Left lung (tissue), 4 donors: ENCODE measurements at regions not wholly inside any gene's neighbourhood (a gene's known extent, or its start where the extent isn't known, plus 50 kb on each side); places are given as distances from the start of the nearest gene placed in this dataset.
A peak's percentile ranks its signal among the peaks of the same experiment; 100 is the strongest.

Experiments used
- ATAC-seq: fragments of 200-7000 bp; cut with Tn5 transposase; one replicate; pipeline ENCODE4 v1.9.1; 2020; ENCODE audit warnings: moderate library complexity
- DNase-seq, 4 donors: peaks; one replicate each; pipeline ENCODE4 v3.0.0-alpha.2; 2013 to 2020
- H3K27ac ChIP-seq, 2 donors: fragments of 200-600 bp; sonication (generic) in 1 of 2; one replicate each; pipeline versions ENCODE4 v1.5.0 to v1.8.0; 2020 to 2021
- H3K27me3 ChIP-seq, 2 donors: fragments of 200-600 bp; sonication (generic) in 1 of 2; one replicate each; pipeline versions ENCODE4 v1.5.0 to v1.8.0; 2020 to 2021
- H3K36me3 ChIP-seq, 2 donors: fragments of 200-600 bp; sonication (generic) in 1 of 2; one replicate each; pipeline versions ENCODE4 v1.5.0 to v1.8.0; 2020 to 2021
- H3K4me1 ChIP-seq, 2 donors: fragments of 200-600 bp; one replicate each; pipeline ENCODE4 v1.8.0; 2021
- H3K4me3 ChIP-seq, 2 donors: fragments of 200-600 bp; sonication (generic) in 1 of 2; one replicate each; pipeline versions ENCODE4 v1.5.0 to v1.8.0; 2020 to 2021; ENCODE audit warnings: mild to moderate bottlenecking in 1 of 2
- H3K9me3 ChIP-seq, 2 donors: fragments of 200-600 bp; sonication (generic) in 1 of 2; one replicate each; pipeline versions ENCODE4 v1.5.0 to v1.8.0; 2020 to 2021
- intact Hi-C, 2 donors: fragments of 100-400 bp; cut with DNase I; formaldehyde crosslinking; loops; one replicate each; pipeline versions ENCODE4 v1.11.2 to v1.14.2; 2022
- TF ChIP-seq, protein P1 (sequence below), 2 donors: fragments of 200-600 bp; sonication (generic) in 1 of 2; IDR thresholded peaks; one replicate each; pipeline versions ENCODE4 v1.5.0 to v1.8.0; 2021; ENCODE audit warnings: antibody characterized with exemption in 2 of 2
- donor health status: DM: no; HTN: yes; CAD: no.
- donor health status: DM: no; HTN: no; CAD: no.

DNA sequence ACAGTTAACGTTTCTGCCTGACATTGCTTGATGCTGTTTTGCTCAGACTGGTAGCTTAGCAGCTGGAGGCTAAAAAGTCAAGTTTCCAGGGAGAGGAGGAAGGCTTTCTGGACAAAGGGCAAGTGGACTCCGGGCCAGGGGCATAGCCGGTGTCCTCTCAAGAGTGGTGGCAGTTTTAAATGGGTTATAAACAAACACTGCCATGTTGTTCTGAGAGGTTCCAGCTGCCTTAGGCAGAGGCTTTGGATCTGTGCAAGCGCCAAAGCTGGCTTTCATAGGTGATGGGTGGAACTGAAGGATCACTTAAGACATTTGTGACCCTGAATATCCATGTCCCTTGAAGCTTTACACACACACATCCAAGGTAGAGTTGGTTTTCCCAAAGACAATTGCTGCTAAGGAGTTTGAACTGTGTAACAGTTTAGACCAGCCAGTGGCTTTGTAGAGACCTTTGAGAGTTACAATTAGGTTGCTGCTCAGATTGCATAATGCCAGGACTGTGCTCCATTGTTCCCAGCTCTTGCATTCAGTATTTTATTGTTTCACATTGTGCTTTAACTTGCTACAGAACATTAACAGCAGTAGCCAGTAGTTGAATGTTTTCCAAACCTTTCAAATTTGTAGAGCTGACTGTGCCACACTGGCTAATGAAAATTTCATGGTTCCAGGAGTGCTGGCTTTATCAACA is 54.1 kb upstream of the AP1S2 start:
- no peak for DNase-seq
- intact Hi-C loops, result no loop called here
- no peaks in the 10 kb centered on the region for H3K36me3 ChIP-seq
- H3K9me3 ChIP-seq, result no peaks in the 10 kb centered on the region
- no peak for ATAC-seq
- H3K4me3 ChIP-seq, result no peak overlapping the region
- H3K4me1 ChIP-seq, result peaks cover 0 to 2% of the 10 kb centered on the region in 2 donors
- no peak overlapping the region for H3K27ac ChIP-seq
- TF ChIP-seq, protein P1, sequence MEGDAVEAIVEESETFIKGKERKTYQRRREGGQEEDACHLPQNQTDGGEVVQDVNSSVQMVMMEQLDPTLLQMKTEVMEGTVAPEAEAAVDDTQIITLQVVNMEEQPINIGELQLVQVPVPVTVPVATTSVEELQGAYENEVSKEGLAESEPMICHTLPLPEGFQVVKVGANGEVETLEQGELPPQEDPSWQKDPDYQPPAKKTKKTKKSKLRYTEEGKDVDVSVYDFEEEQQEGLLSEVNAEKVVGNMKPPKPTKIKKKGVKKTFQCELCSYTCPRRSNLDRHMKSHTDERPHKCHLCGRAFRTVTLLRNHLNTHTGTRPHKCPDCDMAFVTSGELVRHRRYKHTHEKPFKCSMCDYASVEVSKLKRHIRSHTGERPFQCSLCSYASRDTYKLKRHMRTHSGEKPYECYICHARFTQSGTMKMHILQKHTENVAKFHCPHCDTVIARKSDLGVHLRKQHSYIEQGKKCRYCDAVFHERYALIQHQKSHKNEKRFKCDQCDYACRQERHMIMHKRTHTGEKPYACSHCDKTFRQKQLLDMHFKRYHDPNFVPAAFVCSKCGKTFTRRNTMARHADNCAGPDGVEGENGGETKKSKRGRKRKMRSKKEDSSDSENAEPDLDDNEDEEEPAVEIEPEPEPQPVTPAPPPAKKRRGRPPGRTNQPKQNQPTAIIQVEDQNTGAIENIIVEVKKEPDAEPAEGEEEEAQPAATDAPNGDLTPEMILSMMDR (IDR thresholded peaks at IDR 0.05), result no peak
- H3K27me3 ChIP-seq, result peaks cover 0 to 4% of the 10 kb centered on the region in 2 donors

DNA sequence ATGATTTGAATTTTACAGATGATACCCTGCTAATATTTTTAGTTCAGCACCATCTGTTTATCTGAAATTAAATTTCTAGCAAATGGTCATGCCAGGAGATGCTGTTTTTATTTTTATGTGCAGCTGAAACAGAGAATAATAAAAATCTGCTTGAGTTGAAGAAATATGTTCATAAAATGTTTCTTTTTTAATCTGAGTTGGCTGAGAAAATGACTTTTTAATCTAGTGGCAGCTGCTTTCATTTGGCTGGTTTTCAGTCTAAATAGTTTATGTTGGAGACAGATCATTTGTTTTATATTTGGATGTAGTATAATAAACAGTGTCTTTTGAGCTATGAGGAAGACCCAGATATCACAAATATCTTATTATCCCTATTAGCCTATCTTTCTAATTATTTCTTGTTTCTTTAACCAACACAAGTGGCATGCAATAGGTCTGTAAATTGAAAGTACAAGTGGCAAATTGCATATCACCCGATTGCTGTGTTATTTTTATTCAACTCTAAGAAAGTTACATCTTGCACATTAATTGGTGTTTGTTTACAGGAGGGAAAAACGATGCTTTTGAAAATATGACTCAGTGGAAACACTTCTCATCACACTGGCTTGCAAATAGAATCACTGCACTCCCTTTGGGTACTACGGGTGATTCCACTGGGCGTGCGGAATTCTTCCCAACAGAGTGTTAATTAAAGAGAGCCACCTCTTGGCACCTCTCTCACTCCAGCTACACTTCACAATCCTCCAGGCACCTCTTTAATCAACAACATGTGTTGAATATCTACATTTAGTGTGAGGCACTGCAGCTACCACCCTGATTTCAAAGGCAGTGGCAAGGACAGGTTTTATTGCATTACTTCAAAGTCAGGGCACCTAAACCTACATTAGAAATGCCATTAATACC is 51.7 kb upstream of the AP1S2 start:
- Histone ChIP-seq H3K4me3 (no peak overlapping the region), H3K27me3 (no peaks in the 10 kb centered on the region), H3K4me1 (peaks cover 0 to 2% of the 10 kb centered on the region in 2 donors), H3K27ac (no peak overlapping the region), H3K36me3 (no peaks in the 10 kb centered on the region), H3K9me3 (no peaks in the 10 kb centered on the region)
- ATAC-seq (no peak), DNase-seq (peak in 2 of 4 donors; percentile 24 to 45)
- intact Hi-C loops, result no loop called here
- TF ChIP-seq, protein P1 (IDR thresholded peaks at IDR 0.05), result no peak
